NB4 (cell line): ENCODE measurements at regions not wholly inside any gene's neighbourhood (a gene's known extent, or its start where the extent isn't known, plus 50 kb on each side); places are given as distances from the start of the nearest gene placed in this dataset.

ENCODE experiments used
- CTCF ChIP-seq: IDR thresholded peaks from one replicate; pipeline ENCODE4 v1.5.1; 2012; ENCODE audit warnings: low read depth, low read length
- POLR2A ChIP-seq: IDR thresholded peaks from 2 replicates; pipeline ENCODE4 v1.6.1; 2011; ENCODE audit warnings: mild to moderate bottlenecking; ENCODE audit not compliant: insufficient read length; ENCODE audit errors: extremely low read depth

- TF ChIP-seq CTCF (no peak), POLR2A (no peak)
Measured at GRCh38 chr12:114026805-114027204, 60.7 kb upstream of the RBM19 start.
